ENCODE measurements at regions not wholly inside any gene's neighbourhood (a gene's known extent, or its start where the extent isn't known, plus 50 kb on each side); places are given as distances from the start of the nearest gene placed in this dataset.

DNA sequence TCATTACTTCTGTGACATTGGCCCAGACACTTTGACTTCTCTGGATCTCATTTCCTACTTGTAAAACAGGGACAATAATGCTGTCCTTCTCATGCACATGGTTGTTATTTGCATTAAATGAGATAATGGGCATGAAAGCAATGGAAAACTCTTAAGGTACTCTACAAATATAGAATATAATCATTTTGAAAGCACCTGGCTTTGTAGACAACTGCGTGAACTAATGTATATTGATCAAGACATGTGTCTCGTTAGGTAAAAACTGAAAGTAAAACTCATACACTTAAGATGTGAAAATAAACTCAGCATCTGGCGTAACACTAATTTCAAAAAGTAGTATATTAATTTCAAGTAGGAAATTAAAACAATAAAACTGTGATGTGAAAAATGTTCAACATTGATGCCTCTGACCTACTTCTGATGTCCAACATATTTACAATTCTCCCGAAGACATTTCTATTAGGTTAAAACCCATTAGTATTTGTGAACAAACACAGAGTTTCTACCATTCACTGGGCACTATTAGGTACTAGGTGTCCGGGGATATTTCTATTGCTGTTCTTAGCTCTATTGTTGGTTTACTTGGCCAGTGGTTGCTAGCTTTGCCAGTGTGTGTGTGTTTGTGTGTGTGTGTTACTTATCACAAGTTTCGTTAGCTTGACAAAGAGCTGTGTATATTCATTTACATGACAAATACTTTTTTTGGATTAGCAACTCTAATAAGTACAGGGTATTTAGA lies 220.5 kb downstream of the KCNRG start:
- DNase-seq (ENCODE audit: low spot score) (no peak), ATAC-seq (ENCODE audit: low FRiP score) (no peak)
- TF ChIP-seq, protein P1, sequence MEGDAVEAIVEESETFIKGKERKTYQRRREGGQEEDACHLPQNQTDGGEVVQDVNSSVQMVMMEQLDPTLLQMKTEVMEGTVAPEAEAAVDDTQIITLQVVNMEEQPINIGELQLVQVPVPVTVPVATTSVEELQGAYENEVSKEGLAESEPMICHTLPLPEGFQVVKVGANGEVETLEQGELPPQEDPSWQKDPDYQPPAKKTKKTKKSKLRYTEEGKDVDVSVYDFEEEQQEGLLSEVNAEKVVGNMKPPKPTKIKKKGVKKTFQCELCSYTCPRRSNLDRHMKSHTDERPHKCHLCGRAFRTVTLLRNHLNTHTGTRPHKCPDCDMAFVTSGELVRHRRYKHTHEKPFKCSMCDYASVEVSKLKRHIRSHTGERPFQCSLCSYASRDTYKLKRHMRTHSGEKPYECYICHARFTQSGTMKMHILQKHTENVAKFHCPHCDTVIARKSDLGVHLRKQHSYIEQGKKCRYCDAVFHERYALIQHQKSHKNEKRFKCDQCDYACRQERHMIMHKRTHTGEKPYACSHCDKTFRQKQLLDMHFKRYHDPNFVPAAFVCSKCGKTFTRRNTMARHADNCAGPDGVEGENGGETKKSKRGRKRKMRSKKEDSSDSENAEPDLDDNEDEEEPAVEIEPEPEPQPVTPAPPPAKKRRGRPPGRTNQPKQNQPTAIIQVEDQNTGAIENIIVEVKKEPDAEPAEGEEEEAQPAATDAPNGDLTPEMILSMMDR (IDR thresholded peaks at IDR 0.05), result no peak

DNA sequence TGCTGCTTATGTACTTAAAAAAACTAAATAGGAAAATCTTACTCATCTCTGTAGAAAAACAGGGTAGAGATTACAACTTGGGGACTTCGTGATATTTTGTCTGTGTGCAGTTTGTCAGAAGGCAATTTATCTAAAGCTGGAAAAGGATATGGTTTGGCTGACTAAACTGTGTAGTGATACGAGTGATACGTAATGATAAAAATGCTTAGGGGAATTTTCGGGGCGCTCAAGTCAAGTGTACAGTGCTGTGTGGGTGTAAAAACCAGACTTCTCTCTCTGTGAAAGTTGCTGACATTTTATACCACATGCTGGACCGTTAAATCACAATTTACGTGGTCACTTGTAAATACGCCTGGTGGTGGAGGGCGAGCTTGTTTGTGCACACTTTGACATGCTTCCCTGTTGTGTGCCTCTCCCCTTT lies 221.7 kb downstream of the KCNRG start:
- peak; percentile 54 for ATAC-seq (ENCODE audit: low FRiP score)
- TF ChIP-seq, protein P1 (IDR thresholded peaks at IDR 0.05), result no peak
- no peak for DNase-seq (ENCODE audit: low spot score)

DNA sequence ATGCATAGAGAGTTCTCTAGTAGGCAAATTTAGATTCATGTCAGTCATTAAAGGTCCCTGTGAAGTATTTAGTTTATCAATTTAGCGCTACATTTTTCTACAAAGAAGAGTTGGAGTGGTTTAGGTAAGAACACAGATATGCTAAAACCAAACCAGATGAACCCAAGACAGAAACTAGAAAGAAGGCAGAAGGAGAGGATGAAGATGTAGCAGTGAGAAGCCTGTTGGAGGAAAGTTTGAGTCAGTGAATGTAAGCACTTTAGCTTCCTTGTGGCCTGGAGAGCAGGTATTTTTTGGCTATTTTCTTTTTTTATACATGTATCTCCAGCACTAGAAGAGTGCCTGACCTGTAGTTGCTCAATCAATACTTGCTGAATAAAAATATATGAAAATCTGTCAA lies 223.7 kb downstream of the KCNRG start:
- TF ChIP-seq, protein P1 (IDR thresholded peaks at IDR 0.05), result no peak
- DNase-seq (ENCODE audit: low spot score) (no peak), ATAC-seq (ENCODE audit: low FRiP score) (no peak)

GRCh38 chr13:50241479-50241878 lies 226.2 kb downstream of the KCNRG start:
- DNase-seq (ENCODE audit: low spot score), result no peak
- TF ChIP-seq, protein P1 (IDR thresholded peaks at IDR 0.05), result no peak
- ATAC-seq (ENCODE audit: low FRiP score), result no peak

- TF ChIP-seq, protein P1 (IDR thresholded peaks at IDR 0.05), result no peak
- DNase-seq (ENCODE audit: low spot score) (no peak), ATAC-seq (ENCODE audit: low FRiP score) (no peak)
These were observed 228.7 kb downstream of the KCNRG start for GRCh38 chr13:50243931-50244330.

- TF ChIP-seq, protein P1 (IDR thresholded peaks at IDR 0.05), result no peak
- ATAC-seq (ENCODE audit: low FRiP score) (no peak), DNase-seq (ENCODE audit: low spot score) (no peak)
These were observed 229.1 kb downstream of the KCNRG start for GRCh38 chr13:50244355-50244712.
